GM18520 (cell line): ENCODE measurements at regions not wholly inside any gene's neighbourhood (a gene's known extent, or its start where the extent isn't known, plus 50 kb on each side); places are given as distances from the start of the nearest gene placed in this dataset.
A peak's percentile ranks its signal among the peaks of the same experiment; 100 is the strongest.
"Not testable (repeated sequence)": the region's sequence is repeated elsewhere in the genome, so short reads cannot be mapped to it uniquely, and the experiment has no call there.

Experiments
- ATAC-seq: cut with Tn5 transposase; IDR thresholded peaks from one replicate; pipeline ENCODE4 v1.9.1; 2021; ENCODE audit not compliant: unreplicated experiment

DNA sequence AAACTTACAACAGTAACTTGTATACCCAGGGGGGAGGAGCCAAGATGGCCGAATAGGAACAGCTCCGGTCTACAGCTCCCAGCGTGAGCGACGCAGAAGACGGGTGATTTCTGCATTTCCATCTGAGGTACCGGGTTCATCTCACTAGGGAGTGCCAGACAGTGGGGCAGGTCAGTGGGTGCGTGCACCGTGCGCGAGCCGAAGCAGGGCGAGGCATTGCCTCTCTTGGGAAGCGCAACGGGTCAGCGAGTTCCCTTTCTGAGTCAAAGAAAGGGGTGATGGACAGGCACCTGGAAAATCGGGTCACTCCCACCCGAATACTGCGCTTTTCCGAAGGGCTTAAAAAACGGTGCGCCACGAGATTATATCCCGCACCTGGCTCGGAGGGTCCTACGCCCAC, 278.8 kb downstream of the FAM47B start:
- not testable (repeated sequence) for ATAC-seq

DNA sequence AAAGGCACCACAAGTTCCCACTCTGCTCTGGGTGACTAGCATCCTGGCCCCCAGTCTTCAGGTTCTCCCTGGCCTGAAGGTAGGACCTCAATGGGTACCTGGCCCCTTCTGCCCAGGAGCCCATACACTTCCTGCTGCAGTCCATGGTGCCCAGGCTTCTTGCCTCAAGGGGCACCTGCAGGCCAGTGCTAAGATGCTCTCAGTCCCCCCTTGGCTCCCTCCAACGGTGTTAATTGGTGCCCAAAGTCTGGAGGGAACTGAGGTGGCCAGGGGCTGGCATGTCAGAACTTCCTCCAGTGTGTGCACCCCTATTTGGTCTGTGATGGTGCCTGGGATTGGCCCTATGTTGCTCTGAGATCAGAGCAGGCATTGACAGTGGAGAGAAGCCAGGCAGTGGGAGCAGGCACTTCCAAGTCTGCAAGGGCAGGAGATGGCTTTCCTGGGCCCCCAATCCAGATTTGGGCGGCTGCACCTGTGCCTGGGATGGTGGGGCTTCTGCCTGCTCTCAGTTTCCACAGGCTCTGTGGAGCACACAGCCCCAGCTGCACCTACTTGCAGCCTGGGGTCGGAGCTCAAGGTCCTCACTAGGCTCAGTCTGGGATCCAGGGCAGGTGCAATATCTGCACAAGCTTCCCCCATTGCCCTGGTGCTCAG, 301.6 kb downstream of the FAM47B start:
- ATAC-seq, result no peak

DNA sequence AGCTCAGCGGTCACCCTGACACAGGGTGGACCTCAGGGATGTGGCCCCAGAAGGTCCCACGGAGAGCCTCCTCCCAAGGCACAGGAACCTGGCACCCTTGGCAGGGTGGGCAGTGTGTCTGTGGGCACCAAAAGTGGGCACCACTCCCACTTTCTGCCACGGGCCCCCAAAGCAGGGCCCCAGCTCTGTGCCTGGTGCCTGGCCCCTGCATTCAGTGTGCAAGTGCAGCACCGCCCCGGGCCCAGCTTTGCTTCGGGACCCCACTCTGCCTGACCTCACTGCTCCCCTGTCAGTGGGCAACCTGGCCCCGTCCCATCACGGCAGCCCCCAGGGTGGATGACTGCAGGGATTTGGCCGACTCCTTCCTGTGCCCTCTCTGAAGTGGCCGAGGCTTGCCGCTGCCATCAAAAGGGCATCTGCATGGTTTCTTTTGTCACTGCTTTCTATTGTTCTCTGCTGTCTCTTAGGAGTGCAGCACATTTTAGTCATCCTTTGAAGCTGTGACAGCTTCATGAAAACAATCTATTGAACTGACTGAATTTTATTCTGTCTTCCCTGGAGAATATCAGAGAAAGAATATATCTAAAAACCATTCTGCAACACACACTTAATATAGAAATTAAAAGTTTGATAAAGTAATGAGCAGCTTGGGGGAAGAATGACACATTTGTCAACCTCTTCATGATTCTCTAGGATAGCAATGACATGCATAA, 302.4 kb downstream of the FAM47B start:
- ATAC-seq, result no peak

DNA sequence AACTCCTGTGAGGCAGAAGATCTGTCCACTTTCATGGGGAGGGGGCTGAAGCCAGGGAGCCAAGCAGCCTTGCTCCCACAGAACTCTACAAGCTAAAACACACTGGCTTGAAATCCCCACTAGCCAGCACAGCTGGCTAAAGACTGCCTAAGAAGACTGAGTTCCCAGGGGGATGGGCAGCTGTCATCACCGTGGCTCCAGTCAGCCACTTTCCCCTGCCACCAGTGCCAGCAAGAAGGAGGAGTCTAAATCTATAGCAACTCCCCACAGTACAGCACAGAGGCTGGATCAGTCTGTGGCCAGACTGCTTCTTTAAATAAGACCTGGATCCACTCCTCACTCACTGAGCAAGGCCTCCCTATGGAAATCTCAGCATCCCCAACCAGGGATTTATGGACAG, 308.6 kb downstream of the FAM47B start:
- ATAC-seq, result no peak

DNA sequence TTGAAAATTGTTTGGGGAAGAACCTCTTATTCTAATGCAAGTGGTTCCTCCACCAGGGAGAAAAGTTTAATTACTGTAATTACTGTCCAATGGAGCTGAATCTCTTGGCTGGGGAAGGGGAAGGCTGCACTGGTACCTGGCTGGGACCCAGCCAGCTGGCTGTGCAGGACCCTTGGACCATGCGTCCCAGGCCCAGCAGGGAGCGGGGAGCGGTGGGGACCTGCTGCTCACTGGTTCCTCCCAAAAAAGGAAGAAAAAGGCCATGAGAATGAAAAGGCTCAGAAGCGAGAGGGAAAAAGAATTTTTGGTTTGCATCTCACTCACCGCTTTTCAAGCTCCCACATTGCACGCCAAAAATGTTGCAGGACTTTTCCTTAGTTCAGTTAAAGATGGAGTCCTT, 333.5 kb downstream of the FAM47B start:
- no peak for ATAC-seq

DNA sequence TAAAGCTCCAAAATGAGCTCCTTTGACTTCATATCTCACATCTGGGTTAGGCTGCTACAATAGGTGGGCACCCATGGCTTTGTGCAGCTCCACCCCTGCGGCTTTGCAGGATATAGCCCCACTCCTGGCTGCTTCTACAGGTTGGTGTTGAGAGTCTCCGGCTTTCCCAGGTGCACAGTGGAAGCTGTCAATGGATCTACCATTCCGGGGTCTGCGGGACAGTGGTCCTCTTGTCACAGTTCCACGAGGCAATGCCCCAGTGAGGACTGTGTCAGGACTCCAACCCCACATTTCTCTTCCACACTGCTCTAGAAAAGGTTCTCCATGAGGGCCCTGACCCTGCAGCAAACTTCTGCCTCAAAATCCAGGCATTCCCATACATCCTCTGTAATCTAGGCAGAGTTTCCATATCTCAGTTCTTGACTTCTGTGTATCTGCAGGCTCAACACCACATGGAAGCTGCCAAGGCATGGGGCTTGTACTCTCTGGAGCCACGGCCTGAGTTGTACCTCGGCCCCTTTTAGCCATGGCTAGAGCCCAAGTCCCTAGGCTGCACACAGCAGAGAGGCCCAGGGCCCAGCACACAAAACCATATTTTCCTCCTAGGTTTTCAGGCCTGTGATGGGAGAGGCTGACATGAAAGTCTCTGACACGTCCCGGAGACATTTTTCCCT, 342.8 kb downstream of the FAM47B start:
- no peak for ATAC-seq

DNA sequence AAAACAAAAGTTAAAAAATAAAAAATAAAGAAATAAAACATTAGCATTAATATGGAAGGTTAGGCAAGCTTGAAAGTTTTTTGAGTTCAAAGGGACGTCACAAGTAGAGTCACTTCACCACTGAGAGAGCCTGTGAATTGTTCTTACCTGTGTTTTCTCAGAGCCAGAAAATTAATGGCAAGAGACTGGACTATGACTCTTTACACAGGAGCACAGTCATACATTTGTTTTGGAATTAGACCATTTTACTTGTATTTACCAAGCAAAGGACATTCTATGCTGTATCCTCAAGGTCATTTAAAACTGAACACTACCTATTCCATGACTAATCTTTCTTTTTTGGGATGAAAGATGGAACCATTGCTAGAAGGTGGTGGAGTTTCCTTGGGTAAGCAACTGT, 346.1 kb downstream of the FAM47B start:
- no peak for ATAC-seq

DNA sequence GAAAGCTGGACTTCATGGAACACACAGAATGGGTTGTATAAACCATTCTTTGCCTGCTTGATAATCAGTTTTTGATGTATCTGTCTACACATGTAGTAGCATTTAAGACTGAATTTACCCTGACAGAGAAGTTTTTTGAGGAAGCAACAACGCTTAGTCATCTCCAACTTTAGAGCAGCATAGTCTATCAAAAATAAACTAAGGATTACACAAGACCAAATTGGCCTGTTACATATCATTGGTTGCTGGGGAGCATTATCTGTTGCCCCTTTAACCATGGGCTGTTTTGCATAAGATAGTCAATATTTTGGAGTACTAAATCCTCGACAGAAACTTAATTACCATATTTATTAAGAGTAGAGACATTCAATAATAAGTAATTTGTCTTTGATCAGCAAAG, 347.4 kb downstream of the FAM47B start:
- ATAC-seq, result no peak

DNA sequence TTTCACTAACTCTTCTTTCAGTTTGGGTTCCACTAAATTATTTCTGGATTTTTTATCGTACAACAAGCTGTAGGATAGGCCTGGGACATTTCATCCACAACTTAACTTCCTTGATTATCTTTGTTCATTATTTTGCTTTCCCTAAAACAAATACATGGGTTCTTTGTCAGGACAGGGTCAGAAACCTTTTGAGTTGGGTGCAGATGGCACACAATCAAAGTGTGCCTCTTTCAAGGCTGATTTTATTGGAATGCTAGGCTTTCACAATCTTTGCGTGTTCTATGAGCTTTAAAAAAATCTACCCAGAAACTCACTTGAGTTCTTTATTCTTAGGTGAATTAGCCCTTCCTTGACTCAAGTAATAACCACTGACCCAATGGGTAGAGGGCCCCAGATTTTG, 348.4 kb downstream of the FAM47B start:
- no peak for ATAC-seq

DNA sequence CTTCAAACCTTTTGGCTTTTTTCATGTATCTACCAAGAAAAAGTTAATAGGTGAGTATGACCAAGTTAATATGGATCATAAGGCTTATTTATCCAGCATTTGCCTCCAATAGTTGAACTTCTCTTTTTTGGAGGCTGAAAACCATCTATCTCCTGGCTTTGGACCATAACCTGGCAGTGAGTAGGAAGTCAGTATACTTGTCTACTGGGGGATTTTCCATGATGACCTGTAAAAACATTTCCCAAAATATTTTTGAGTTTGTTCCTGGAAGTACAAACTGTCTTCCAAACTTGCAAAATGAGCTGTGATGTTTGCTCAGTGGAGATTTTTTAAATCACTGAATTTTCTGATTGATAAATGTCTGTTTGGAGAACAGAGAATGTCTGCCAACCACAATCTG, 349.9 kb downstream of the FAM47B start:
- ATAC-seq, result no peak

DNA sequence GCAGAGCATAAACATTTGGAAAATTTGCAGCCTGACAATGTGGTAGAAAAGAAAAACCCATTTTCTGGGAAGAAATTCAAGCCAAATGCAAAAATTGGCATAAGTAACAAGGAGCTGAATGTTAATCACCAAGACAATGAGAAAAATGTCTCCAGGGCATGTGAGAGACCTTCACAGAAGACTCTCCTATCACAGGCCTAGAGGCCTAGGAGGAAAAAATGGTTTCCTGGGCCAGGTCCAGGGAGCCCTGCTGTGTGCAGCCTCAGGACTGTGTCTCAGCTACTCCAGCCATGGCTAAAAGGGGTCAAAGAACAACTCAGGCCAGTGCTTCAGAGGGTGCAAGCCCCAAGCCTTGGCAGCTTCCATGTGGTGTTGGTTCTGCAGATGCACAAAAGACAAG, 362.4 kb downstream of the FAM47B start:
- not testable (repeated sequence) for ATAC-seq

DNA sequence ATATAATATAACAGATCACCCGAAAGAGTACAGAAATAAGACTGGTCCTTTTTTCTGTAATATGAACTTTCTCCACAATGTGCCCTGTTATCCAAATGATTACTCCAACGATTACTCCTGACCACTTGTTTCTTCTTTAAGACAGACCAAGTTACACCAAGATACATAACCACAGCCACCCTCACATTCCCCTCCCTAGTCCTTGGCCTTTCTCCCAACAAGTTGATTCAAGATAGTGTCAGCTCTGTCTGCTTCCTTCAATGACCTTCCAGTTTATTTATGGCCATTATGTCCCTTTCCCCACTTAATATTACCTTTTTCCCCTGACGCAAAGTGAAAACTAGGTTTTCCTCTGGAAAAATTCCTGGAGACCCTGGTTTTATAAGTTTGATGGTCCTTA, 397.2 kb downstream of the FAM47B start:
- ATAC-seq, result no peak

DNA sequence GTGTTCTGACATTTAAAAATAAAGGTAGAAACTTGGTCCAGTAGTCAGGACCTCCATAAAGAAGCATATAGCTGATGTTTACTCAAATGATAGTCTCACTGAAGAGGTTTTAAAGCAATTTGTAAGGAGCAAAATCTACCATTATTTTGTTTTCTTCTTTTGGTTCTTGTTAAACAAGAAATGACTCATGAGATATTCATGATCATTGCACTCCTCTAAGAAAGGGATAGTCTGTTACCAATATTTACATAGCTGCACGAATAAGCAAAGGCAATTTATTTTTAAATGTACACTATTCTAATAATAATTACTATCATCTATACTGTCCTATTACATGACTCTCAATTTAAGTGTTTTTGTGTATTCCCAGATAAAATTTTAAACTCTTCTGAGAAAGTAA, 397.9 kb downstream of the FAM47B start:
- ATAC-seq, result no peak

DNA sequence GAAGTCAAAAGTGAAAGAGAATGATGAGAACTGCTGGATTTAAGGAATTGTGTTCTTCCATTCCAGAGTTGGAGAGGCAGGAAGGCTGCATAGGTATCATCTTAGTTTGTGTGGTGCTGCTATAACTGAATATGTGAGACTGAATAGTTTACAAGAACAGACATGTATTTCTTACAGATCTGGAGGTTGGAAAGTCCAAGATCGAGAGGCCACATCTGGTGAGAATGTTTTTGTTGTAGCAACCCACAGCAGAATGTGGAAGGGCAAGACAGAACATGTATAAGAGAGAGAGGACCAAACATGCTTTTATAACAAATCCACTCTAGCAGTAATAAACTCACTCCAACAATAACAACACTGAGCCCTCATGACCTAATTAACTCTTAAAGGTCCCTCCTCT, 408.6 kb downstream of the FAM47B start:
- no peak for ATAC-seq

DNA sequence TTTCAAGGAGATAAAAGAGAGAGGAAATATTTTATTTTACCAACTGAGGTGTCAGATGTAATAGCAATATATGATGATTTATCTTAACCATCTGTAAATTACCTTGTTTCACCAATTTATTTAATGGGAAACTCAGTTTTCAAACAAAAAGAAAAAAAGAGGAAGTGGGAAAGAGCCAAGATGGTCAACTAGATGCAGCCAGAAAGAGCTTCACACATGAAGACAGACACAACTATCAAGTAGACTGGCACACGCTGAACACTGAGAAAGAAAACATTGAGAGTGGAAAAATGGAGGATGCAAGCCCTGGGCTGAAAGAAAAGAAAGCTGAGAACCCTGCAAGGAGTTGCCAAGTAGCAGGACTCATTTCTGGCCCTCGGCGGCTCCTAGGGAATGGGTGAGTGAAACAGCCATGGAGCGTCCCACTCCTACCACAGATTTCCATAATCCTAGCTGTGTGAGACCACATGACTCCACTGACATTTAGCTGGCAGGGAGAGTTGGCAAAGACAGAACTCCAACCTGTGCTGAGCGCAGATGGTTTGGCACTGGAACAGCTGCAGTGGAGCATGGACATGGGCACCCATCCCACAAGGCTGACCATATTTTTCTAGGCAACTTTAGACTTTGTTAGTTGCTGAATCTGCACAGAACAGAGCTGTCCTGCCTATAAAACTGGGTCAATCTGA, 409.3 kb downstream of the FAM47B start:
- no peak for ATAC-seq

DNA sequence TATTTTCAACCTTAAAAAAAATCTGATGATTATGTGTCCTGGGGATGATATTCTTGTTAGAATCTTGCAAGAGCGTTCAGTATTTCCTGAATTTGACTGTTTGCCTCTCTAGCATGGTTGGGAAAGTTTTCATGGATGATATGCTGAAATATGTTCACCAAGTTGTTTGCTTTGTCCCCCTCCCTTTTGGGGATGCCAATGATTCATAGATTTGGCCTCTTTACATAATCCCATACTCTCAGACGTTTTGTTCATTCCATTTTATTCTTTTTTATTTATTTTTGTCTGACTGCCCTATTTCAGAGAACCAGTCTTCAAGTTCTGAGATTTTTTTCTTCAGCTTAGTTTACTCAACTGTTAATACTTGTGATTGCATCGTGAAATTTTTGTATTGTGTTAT, 415.1 kb downstream of the FAM47B start:
- no peak for ATAC-seq

DNA sequence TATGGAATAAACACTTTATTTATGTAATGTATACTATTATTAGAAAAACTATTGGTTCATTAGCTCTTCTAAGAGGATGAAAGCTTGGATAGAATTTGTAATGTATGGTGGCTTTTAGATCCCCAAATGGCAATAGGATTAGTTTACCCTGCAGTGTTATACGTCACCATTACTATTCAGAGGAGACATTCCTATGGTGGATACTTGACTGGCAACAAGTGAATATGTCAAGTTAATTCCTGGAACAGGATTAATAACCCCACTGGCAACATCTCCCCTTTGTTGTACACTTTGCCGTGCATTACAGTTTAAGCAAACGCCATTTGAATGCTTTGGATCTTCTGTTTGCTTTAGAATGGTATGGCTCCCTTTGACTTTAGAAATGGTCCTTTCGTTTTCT, 420.3 kb downstream of the FAM47B start:
- ATAC-seq, result no peak

DNA sequence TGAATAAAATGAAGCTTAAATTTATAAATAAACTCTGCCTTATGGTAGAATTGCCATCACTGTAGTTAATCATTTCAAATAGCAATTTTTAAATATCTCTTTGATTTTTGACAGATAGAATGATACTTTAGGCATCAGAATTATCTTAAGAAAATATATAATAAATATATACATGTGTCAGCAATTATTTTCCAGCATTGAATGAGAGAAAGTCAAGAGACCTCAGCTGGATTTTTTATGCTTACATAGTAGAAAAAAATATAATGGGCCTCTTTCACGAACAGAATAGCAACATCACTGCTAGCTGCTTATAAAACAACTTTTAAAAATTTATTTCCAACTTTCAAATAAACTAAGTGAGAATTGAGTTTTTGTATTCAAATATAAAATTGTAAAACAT, 424.0 kb upstream of the MAGEB16 start:
- no peak for ATAC-seq

DNA sequence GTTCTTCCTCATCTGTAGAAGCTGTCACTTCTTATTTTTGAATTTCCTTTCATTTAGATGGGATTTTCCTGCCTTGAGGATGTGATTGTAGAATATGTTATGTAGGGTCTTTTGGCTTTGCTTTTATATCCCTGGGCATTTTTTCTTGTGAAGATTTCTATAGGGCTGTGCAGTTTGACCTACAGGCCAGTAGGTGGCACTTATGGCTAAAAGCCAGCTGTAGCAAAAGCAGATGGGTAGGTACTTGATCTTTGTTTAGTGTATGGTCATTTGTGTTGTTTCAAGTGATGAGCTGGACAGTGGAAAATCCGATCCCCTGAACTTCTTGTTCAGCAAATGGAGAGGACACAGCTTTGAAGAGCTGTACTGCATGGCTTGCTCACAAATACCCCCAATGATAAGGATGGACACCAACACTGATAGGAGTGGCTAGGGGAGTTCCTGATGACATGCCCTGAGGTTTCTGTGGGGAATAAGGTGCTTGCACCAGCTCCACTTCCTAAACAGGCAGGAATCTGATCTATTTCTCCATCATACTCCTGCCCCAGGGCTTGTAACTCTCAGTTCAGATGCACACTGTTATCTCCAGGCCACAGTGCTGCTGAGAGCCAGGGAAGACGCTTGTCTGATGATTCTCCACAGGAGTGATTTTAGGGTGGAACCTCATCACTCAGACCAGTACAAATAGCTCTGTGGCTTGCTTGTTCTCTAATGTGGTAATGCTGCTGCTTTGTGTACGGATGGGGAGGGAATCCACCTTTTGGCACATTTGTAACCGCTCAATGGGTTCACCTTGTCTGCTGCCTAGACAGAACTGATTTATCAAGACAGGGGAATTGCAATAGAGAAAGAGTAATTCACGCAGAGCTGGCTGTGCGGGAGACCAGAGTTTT, 417.1 kb upstream of the MAGEB16 start:
- ATAC-seq, result peak; percentile 81

DNA sequence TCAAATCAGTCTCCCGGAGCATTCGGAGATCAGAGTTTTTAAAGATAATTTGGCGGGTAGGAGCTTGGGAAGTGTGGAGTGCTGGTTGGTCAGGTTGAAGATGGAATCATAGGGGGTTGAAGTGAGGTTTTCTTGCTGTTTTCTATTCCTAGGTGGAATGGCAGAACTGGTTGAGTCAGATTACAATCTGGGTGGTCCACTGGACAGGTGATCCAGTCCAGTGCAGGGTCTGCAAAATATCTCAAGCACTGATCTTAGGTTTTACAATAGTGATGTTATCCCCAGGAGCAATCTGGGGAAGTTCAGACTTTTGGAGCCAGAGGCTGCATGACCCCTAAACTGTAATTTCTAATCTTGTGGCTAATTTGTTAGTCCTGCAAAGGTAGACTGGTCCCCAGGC, 416.4 kb upstream of the MAGEB16 start:
- ATAC-seq, result not testable (repeated sequence)

DNA sequence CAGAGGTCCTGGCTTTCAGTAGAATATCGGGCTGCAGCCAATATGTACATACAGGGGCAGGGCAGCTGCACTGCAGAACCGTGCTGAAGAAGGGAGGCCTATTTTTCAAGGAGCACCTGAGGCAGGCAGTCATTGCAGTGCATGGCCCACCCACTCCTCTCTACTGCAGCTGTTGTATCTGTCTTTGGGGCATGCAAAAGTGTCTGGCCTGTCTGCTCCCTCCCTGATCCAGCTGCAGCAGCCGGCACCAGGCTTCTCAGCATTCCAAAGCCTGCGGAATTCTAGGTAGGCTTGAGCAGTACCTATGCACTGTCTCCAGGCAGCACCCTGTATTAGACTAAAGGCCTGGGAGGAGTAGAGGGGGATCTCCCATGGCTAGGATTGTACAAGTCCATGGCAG, 415.2 kb upstream of the MAGEB16 start:
- ATAC-seq, result no peak
